NT2/D1 (cell line): ENCODE measurements at regions not wholly inside any gene's neighbourhood (a gene's known extent, or its start where the extent isn't known, plus 50 kb on each side); places are given as distances from the start of the nearest gene placed in this dataset.

ENCODE experiments used
- DNase-seq: peaks from one replicate; pipeline ENCODE4 v3.0.0-alpha.2; 2011; ENCODE audit warnings: low read depth, low spot score
- H3K27me3 ChIP-seq: 2 replicates; pipeline ENCODE4 v1.6.0; 2011; ENCODE audit warnings: mild to moderate bottlenecking; ENCODE audit not compliant: insufficient read length, insufficient read depth
- H3K36me3 ChIP-seq: 2 replicates; pipeline ENCODE4 v1.6.1; 2011; ENCODE audit warnings: mild to moderate bottlenecking, low read length, mixed read lengths; ENCODE audit not compliant: insufficient read depth, insufficient read length
- H3K4me1 ChIP-seq: 2 replicates; pipeline ENCODE4 v1.5.1; 2011; ENCODE audit not compliant: insufficient read depth, insufficient read length
- H3K4me3 ChIP-seq: 2 replicates; pipeline ENCODE4 v1.5.1; 2011; ENCODE audit warnings: low read depth; ENCODE audit not compliant: insufficient read length
- H3K9ac ChIP-seq: 2 replicates; pipeline ENCODE4 v1.6.0; 2011; ENCODE audit warnings: low read depth; ENCODE audit not compliant: insufficient read length
- H3K9me3 ChIP-seq: 2 replicates; pipeline ENCODE4 v1.5.1; 2011; ENCODE audit warnings: mild to moderate bottlenecking, low read length; ENCODE audit not compliant: insufficient read depth
- SUZ12 ChIP-seq: IDR thresholded peaks from 2 replicates; pipeline ENCODE4 v1.6.1; 2011; ENCODE audit not compliant: insufficient read length, insufficient read depth; ENCODE audit errors: extremely low read depth
- YY1 ChIP-seq: IDR thresholded peaks from 2 replicates; pipeline ENCODE4 v1.6.1; 2011; ENCODE audit not compliant: insufficient read length, insufficient read depth
- ZNF274 ChIP-seq: IDR thresholded peaks from 2 replicates; pipeline ENCODE4 v1.6.1; 2011; ENCODE audit warnings: mild to moderate bottlenecking, low read depth, low read length

- H3K9ac ChIP-seq, result no peak overlapping the region
- TF ChIP-seq SUZ12 (no peak), ZNF274 (no peak), YY1 (no peak)
- no peaks in the 10 kb centered on the region for H3K9me3 ChIP-seq
- no peaks in the 10 kb centered on the region for H3K36me3 ChIP-seq
- DNase-seq, result no peak
- no peaks in the 10 kb centered on the region for H3K4me1 ChIP-seq
- no peak overlapping the region for H3K4me3 ChIP-seq
- H3K27me3 ChIP-seq, result no peaks in the 10 kb centered on the region
Observed at GRCh38 chr4:134560728-134561127, 359.1 kb upstream of the PABPC4L start.

GRCh38 chr4:134552063-134552462 lies 350.5 kb upstream of the PABPC4L start:
- DNase-seq, result no peak
- H3K27me3 ChIP-seq, result no peaks in the 10 kb centered on the region
- H3K36me3 ChIP-seq, result no peaks in the 10 kb centered on the region
- no peaks in the 10 kb centered on the region for H3K4me1 ChIP-seq
- no peak for TF ChIP-seq ZNF274
- TF ChIP-seq SUZ12, result no peak
- no peak for TF ChIP-seq YY1
- no peak overlapping the region for H3K9ac ChIP-seq
- 0 out of 2 replicates have a peak, but pooled peaks cover 6% of the 10 kb centered on the region for H3K9me3 ChIP-seq
- no peak overlapping the region for H3K4me3 ChIP-seq

GRCh38 chr4:134551348-134551747 lies 349.8 kb upstream of the PABPC4L start:
- no peak for DNase-seq
- H3K36me3 ChIP-seq, result no peaks in the 10 kb centered on the region
- H3K27me3 ChIP-seq, result no peaks in the 10 kb centered on the region
- TF ChIP-seq ZNF274 (no peak), YY1 (no peak), SUZ12 (no peak)
- no peak overlapping the region for H3K9ac ChIP-seq
- no peak overlapping the region for H3K4me3 ChIP-seq
- H3K9me3 ChIP-seq, result 0 out of 2 replicates have a peak, but pooled peaks cover 6% of the 10 kb centered on the region
- H3K4me1 ChIP-seq, result no peaks in the 10 kb centered on the region

- DNase-seq, result no peak
- Histone ChIP-seq H3K36me3 (no peaks in the 10 kb centered on the region), H3K4me1 (no peaks in the 10 kb centered on the region), H3K27me3 (no peaks in the 10 kb centered on the region), H3K9ac (no peak overlapping the region), H3K9me3 (0 out of 2 replicates have a peak, but pooled peaks cover 6% of the 10 kb centered on the region), H3K4me3 (no peak overlapping the region)
- TF ChIP-seq ZNF274, result no peak
- no peak for TF ChIP-seq YY1
- no peak for TF ChIP-seq SUZ12
Observed at GRCh38 chr4:134548052-134548628, 346.6 kb upstream of the PABPC4L start.

- H3K27me3 ChIP-seq, result no peaks in the 10 kb centered on the region
- no peaks in the 10 kb centered on the region for H3K36me3 ChIP-seq
- no peak overlapping the region for H3K9ac ChIP-seq
- H3K4me1 ChIP-seq, result no peaks in the 10 kb centered on the region
- TF ChIP-seq SUZ12, result no peak
- TF ChIP-seq YY1, result no peak
- TF ChIP-seq ZNF274, result no peak
- DNase-seq, result no peak
- no peak overlapping the region for H3K4me3 ChIP-seq
- 0 out of 2 replicates have a peak, but pooled peaks cover 6% of the 10 kb centered on the region for H3K9me3 ChIP-seq
Observed at GRCh38 chr4:134546279-134546678, 344.7 kb upstream of the PABPC4L start.

GRCh38 chr4:134544303-134544770 lies 342.7 kb upstream of the PABPC4L start:
- Histone ChIP-seq H3K9me3 (0 out of 2 replicates have a peak, but pooled peaks cover 6% of the 10 kb centered on the region), H3K9ac (no peak overlapping the region), H3K4me3 (no peak overlapping the region), H3K4me1 (no peaks in the 10 kb centered on the region), H3K36me3 (no peaks in the 10 kb centered on the region), H3K27me3 (no peaks in the 10 kb centered on the region)
- TF ChIP-seq ZNF274, result no peak
- no peak for TF ChIP-seq SUZ12
- TF ChIP-seq YY1, result no peak
- no peak for DNase-seq

- H3K36me3 ChIP-seq, result no peaks in the 10 kb centered on the region
- H3K9me3 ChIP-seq, result no peaks in the 10 kb centered on the region
- H3K4me3 ChIP-seq, result no peak overlapping the region
- no peak for DNase-seq
- H3K4me1 ChIP-seq, result no peaks in the 10 kb centered on the region
- no peaks in the 10 kb centered on the region for H3K27me3 ChIP-seq
- TF ChIP-seq SUZ12 (no peak), ZNF274 (no peak), YY1 (no peak)
- H3K9ac ChIP-seq, result no peak overlapping the region
Observed at GRCh38 chr4:134540588-134540987, 339.0 kb upstream of the PABPC4L start.

- Histone ChIP-seq H3K4me3 (no peak overlapping the region), H3K27me3 (no peaks in the 10 kb centered on the region), H3K9ac (no peak overlapping the region), H3K36me3 (no peaks in the 10 kb centered on the region), H3K9me3 (no peaks in the 10 kb centered on the region), H3K4me1 (no peaks in the 10 kb centered on the region)
- TF ChIP-seq SUZ12 (no peak), ZNF274 (no peak), YY1 (no peak)
- DNase-seq, result no peak
Observed at GRCh38 chr4:134539729-134540231, 338.2 kb upstream of the PABPC4L start.
